Medulla oblongata (tissue), 1 donor: ENCODE measurements at regions not wholly inside any gene's neighbourhood (a gene's known extent, or its start where the extent isn't known, plus 50 kb on each side); places are given as distances from the start of the nearest gene placed in this dataset.

ENCODE experiments used
- DNase-seq: peaks from one replicate; pipeline ENCODE4 v3.0.0-alpha.2; 2015; ENCODE audit errors: extremely low spot score

DNA sequence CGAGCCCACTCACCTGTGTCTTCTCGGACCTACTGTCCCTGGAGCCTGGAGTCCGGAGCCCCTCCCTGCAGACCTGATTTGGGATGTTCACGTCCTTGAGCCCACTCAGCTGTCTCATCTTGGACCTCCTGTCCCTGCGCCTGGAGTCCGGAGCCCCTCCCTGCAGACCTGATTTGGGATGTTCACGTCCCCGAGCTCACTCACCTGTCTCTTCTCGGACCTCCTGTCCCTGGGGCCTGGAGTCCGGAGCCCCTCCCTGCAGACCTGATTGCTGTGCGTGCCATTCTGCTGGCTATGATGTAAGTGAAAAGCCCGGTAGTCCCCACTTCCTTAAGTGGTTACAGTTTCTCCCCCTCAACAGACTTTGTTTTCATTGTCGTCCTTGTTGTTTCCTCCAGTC, 867.1 kb downstream of the BRD1 start:
- DNase-seq, result no peak

- no peak for DNase-seq
These were observed 868.2 kb downstream of the BRD1 start for GRCh38 chr22:48959496-48959895.

DNA sequence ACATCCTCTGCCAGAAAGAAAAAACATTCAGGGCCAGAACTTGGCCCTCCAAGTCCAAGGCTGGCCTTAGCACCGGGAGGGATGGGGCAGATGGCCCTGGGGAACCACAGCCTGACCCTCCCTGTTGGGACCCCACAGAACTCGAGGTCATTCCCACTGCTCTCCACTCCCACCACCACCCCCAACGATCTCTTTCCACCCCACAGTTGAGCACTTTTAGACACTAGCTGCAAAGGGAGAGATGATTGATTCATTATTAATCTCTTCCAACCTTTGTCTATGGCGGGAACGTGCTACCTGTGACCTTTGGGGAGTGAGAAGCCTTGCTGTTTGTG, 869.7 kb downstream of the BRD1 start:
- no peak for DNase-seq

DNA sequence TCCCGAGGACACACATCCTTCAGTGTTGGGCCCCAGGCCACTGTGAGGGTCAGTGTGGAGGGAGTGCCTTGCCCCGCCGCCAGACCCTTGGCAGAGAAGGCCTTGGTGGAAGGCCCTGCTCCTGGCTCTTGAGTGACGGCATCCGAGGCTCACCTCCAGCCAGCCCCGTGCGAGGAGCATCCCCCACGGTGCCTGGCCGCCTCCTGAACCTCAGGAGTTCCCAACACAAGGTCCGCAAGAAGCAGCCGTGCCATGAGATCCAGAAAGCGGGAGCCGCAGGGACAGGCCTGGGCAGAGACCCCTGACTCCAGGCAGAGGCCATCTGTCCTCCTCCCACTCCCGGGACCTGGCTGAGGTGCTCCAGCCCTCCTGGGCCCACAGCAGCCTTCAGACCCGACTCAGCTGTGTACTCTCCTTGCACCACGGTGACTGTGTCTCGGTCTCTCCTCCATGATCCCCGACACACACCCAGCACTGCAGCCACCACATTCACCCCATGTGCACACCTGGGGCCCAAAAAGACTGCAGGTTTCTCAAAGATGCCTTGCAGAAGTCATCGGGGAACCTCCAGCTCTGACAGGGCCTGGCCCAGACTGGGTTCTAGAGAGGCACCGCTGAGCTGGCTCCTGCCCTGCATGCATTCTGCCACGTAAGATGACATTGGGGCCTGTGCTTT, 870.2 kb downstream of the BRD1 start:
- DNase-seq, result no peak

- no peak for DNase-seq
These were observed 872.0 kb downstream of the BRD1 start for GRCh38 chr22:48955351-48956311.

GRCh38 chr22:48954781-48955311, 872.8 kb downstream of the BRD1 start:
- no peak for DNase-seq

DNA sequence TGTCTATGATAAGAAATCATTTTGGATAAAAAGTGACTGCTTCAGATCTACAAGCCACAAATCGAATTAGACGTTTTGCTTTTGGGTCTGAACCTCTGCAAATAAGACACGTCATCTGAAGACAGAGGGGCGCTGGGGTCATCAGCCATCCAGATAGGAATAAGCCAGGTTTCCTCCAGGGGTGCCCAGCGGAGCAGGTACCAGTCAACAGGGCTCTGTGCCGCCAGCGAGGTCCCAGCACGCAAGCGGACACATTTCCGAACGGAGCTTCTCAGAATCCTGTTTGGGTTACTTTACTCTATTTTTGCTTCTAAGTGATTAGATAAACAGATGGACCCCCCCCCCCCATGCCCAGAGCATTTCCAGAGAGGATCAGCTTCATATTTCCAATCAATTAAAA, 873.8 kb downstream of the BRD1 start:
- no peak for DNase-seq

GRCh38 chr22:48953103-48953720, 874.5 kb downstream of the BRD1 start:
- DNase-seq, result no peak

GRCh38 chr22:48952256-48953102, 875.2 kb downstream of the BRD1 start:
- DNase-seq, result no peak

DNA sequence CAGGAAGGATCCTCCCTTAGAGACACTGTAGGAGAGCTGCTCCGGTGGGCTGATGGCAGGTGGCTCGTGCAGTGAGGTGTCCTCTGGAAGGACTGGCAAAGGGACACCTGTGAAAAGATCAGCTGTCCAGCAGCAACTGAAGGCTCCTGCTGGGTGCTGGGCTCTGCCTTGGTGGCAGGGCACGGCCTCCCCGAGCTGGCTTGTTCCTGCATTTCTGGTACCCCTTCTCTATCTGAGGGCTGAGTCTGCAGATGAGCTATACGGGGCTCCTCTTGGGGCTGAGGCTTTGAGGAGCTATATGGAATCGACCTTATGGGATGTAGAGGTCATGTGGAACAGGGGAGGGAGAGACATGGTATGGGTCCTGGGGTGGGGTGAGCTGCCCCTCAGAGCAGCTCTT, 875.8 kb downstream of the BRD1 start:
- no peak for DNase-seq

DNA sequence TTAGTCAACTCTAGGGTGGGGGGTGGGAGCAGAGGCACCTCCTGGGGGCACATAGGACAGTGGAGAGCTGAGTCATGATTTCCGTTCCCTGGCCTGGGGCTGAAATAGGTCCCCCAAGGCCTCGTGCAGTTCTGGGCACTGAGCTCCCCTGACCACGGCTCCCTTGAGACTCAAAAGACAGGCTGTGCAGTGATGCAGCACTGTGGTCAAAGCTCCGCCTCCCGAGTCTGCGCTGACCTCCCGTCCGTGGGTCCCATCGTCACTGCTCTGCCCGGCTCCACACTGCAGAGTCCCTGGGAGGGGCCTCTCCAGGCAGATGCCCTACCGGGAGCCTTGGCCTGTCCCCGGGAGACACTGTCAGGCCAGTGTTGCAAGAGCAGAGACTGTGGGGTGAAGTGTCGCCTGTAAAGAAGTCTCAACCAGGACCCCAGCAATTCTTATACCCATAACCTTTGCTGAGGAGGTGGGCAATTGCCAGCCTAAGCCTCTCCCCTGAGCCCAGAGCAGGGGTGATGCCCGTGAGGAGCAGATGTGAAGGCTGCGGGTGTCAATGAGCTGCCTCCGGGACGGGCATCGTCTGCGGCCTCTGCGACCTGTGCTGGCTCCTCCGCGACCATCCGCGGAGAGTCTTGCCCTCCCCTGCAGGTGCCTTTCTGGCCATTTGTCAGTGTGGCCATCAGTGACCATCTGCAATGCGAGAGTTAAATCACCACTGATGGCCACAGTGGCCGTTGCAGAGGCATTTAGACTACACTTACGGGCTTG, 877.3 kb downstream of the BRD1 start:
- no peak for DNase-seq

DNA sequence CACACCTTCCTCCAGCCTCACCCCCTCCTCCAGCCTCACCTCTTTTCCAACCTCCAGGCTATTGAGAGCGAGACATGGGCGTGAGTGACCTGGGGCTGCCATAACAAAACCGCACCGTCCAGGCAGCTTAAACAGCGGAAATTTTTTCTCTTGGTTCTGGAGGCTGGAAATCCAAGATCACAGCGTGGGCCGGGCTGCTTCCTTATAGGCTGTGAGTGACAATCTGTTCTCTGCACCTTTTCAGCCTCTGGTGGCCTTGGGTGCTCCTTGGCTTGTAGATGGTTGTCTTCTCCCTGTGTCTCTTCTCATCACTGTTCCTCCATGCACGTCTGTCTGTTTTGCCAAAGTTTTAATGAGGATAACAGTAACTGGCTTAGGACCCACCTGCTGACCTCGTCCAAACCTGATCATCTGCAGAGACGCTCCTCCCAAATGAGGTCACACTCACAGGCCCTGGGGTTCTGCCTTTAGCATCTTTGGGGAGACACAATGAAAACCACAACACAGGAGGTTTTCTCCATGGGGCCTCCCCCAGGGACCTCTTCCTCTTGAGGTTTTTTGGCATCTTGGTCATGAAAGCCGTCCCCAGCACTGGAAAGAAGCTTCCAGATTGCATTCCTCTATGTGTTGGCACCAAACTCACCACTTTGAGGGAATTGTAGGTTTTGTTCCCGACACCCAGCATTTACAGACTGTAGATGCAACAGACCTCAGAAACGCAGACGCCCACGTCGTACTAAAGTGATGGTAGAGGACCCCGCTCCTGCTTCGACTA, 878.1 kb downstream of the BRD1 start:
- DNase-seq, result no peak

GRCh38 chr22:48948575-48949170, 879.0 kb downstream of the BRD1 start:
- DNase-seq, result no peak

DNA sequence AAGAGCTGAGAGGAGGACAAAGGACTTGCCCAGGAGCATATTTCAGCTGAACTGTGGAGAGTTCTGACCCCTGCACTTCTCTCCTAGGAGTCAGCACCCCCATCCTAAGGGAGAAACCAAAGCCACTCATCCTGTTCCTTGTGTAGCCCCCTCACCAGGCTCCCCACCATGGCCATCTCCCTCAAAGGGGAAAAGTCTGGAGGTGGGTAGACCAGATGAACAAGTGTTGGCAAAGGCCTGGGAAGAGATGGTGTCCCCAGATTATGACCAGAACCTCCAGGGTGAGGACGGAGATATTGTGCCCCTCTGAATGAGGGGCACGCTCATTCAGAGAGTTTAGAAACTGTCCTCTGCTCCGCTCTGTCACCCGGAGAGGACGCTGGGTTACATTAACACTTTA, 880.0 kb downstream of the BRD1 start:
- DNase-seq, result no peak

DNA sequence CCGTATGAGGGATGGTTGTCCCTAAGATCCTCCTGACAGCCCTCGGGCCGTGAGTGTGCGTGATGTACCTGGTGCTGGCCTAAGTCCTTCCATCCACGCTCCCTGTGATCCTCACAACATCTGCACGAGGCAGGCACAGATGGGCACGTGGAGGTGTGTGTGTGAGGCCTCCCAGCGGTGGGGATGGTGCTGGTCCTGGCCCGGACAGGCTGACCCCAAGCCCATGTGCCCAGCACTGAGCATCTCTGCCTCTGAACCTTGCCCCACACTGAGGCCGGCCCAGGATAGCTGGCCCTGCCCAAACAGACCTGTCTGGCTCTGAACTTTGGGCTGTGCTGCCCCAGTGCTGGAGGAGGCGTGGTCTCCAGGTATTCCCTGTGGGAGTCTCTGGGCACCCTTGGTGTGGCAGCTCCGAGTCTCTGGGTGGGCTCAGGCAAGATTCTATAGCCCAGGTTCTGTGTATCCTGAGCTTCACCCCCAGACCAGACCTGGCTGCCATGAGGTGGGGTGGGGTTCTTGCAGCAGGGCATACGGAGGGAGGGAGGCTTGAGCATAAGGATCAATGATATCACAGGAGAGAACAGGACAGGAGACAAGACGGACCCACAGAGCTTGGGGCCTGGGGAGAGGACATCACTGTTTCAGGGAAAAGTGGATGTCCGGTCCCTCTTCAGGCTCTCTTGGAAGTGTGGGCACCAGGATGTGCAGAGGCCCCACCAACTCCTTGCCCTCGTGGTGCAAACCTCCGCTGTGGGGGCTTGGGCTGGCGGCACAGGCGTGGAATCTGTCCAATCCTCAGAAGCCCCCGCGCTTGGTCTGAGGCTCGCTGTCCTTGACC, 881.8 kb downstream of the BRD1 start:
- no peak for DNase-seq

DNA sequence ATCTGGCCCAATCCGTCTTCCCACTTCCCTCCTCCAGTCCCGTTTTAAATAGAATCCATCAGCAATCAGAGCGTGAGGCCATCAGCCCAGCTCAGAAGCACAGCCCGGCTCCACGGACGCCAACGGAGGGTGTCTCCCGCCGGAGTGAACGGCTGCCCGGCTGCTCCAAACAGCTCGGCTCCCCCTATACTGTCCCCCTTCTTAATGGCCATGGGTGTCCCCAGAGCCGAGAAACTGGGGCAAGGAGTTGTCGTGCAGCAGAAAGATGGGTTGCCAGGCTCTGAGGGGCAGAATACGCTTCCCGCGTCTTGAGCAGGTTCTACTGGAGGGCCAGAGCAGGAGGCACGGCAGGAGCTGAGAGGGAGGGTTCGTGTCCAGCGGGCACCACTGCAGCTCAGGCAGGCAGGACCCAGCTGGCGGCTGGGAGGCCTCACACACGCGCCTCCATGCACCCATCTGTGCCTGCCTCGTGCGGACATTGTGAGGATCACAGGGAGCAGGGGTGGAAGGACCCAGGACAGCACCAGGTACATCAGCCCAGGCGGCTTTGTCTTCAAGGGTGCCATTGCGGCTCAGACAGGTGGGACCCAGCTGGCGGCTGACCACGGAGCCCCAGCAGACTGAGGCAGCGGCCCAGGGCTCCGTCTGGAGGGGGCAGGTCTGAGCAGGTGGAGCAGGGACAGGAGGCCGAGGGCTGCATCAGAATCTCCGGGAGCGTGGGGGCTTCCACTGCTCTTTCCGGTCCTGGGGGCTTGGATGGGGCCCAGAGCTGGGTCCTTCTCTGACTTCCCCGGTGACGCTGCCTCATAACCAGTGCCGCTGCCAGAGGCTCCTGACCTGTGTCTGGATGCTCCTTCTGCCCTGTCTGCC, 882.7 kb downstream of the BRD1 start:
- no peak for DNase-seq

- DNase-seq, result no peak
These were observed 883.3 kb downstream of the BRD1 start for GRCh38 chr22:48944433-48944750.
